Neural crest cell (in vitro differentiated cells): ENCODE measurements at regions not wholly inside any gene's neighbourhood (a gene's known extent, or its start where the extent isn't known, plus 50 kb on each side); places are given as distances from the start of the nearest gene placed in this dataset.

Experiments
- DNase-seq: peaks from one replicate; pipeline ENCODE4 v3.0.0; 2021; ENCODE audit warnings: low read depth, mixed read lengths, low spot score
- H3K27ac Mint-ChIP-seq: one replicate; pipeline ENCODE4 v1.8.0; 2021; ENCODE audit warnings: mild to moderate bottlenecking, mixed read lengths; ENCODE audit not compliant: unreplicated experiment
- H3K27me3 Mint-ChIP-seq: 2 replicates; pipeline ENCODE4 v1.8.0; 2021; ENCODE audit warnings: low read depth, mild to moderate bottlenecking, mixed read lengths
- H3K36me3 Mint-ChIP-seq: 2 replicates; pipeline ENCODE4 v1.8.0; 2021; ENCODE audit warnings: low read depth, mild to moderate bottlenecking, mixed read lengths
- H3K4me1 Mint-ChIP-seq: 2 replicates; pipeline ENCODE4 v1.8.0; 2021; ENCODE audit warnings: mixed read lengths
- H3K4me3 Mint-ChIP-seq: one replicate; pipeline ENCODE4 v1.8.0; 2021; ENCODE audit warnings: mild to moderate bottlenecking, mixed read lengths
- H3K9me3 Mint-ChIP-seq: 2 replicates; pipeline ENCODE4 v1.8.0; 2021; ENCODE audit warnings: mixed read lengths
- CTCF ChIP-seq: fragments of 200-600 bp; sonication (generic); conservative IDR thresholded peaks from 2 replicates; pipeline ENCODE4 v1.5.0; 2021; ENCODE audit warnings: antibody characterized with exemption, mild to moderate bottlenecking

- no peak for DNase-seq
- no peaks in the 10 kb centered on the region for H3K27me3 Mint-ChIP-seq
- TF ChIP-seq CTCF, result no peak
- no peaks in the 10 kb centered on the region for H3K36me3 Mint-ChIP-seq
- H3K9me3 Mint-ChIP-seq, result peaks cover 2% of the 10 kb centered on the region
- H3K27ac Mint-ChIP-seq, result no peak overlapping the region
- H3K4me3 Mint-ChIP-seq, result no peak overlapping the region
- H3K4me1 Mint-ChIP-seq, result no peaks in the 10 kb centered on the region
Measured at GRCh38 chr4:110395421-110395820, 80.5 kb upstream of the ENPEP start.

- DNase-seq, result no peak
- Mint-ChIP-seq H3K4me3 (no peak overlapping the region), H3K9me3 (no peaks in the 10 kb centered on the region), H3K36me3 (no peaks in the 10 kb centered on the region), H3K4me1 (no peaks in the 10 kb centered on the region), H3K27me3 (no peaks in the 10 kb centered on the region), H3K27ac (no peak overlapping the region)
- no peak for TF ChIP-seq CTCF
Measured at GRCh38 chr4:110394871-110395270, 81.1 kb upstream of the ENPEP start.

- no peak for DNase-seq
- H3K4me3 Mint-ChIP-seq, result no peak overlapping the region
- no peak for TF ChIP-seq CTCF
Measured at GRCh38 chr4:110381784-110382183, 94.2 kb upstream of the ENPEP start.

GRCh38 chr4:110372485-110372884 is 103.5 kb upstream of the ENPEP start:
- Mint-ChIP-seq H3K4me1 (peaks cover 9% of the 10 kb centered on the region), H3K9me3 (no peaks in the 10 kb centered on the region), H3K27ac (no peak overlapping the region), H3K36me3 (no peaks in the 10 kb centered on the region), H3K27me3 (no peaks in the 10 kb centered on the region), H3K4me3 (no peak overlapping the region)
- no peak for DNase-seq
- no peak for TF ChIP-seq CTCF

More at GRCh38 chr4:110381784-110382183, 94.2 kb upstream of the ENPEP start:
- Mint-ChIP-seq H3K9me3 (peaks cover 20% of the 10 kb centered on the region), H3K27ac (no peak overlapping the region), H3K36me3 (peaks cover 16% of the 10 kb centered on the region), H3K27me3 (no peaks in the 10 kb centered on the region), H3K4me1 (no peaks in the 10 kb centered on the region)

- Mint-ChIP-seq H3K4me1 (peaks cover 9% of the 10 kb centered on the region), H3K9me3 (peaks cover 3% of the 10 kb centered on the region), H3K4me3 (no peak overlapping the region), H3K36me3 (no peaks in the 10 kb centered on the region), H3K27me3 (no peaks in the 10 kb centered on the region), H3K27ac (no peak overlapping the region)
- DNase-seq, result no peak
- TF ChIP-seq CTCF, result no peak
Measured at GRCh38 chr4:110371016-110371770, 104.8 kb upstream of the ENPEP start.
